IPS-20b (cell line): ENCODE measurements at regions not wholly inside any gene's neighbourhood (a gene's known extent, or its start where the extent isn't known, plus 50 kb on each side); places are given as distances from the start of the nearest gene placed in this dataset.

Experiments
- H3K27ac ChIP-seq: one replicate; pipeline ENCODE4 v1.5.1; 2013; ENCODE audit warnings: low read length
- H3K27me3 ChIP-seq: 2 replicates; pipeline ENCODE4 v1.6.1; 2013; ENCODE audit warnings: mild to moderate bottlenecking, low read length, inconsistent platforms; ENCODE audit not compliant: insufficient read depth
- H3K36me3 ChIP-seq: 2 replicates; pipeline ENCODE4 v1.6.1; 2013; ENCODE audit warnings: low read depth, mild to moderate bottlenecking, inconsistent platforms, low read length, moderate library complexity; ENCODE audit not compliant: insufficient read depth
- H3K4me1 ChIP-seq: 2 replicates; pipeline ENCODE4 v1.6.1; 2013; ENCODE audit warnings: mild to moderate bottlenecking, control low read depth, inconsistent platforms, low read length, moderate library complexity; ENCODE audit not compliant: insufficient read depth
- H3K4me3 ChIP-seq: 2 replicates; pipeline ENCODE4 v1.5.1; 2013; ENCODE audit warnings: mild to moderate bottlenecking, low read length, inconsistent platforms
- H3K9ac ChIP-seq: 2 replicates; pipeline ENCODE4 v1.6.1; 2013; ENCODE audit warnings: low read depth, mild to moderate bottlenecking, inconsistent platforms, low read length, moderate library complexity
- H3K9me3 ChIP-seq: 2 replicates; pipeline ENCODE4 v1.6.1; 2013; ENCODE audit warnings: mild to moderate bottlenecking, low read depth, low read length, inconsistent platforms; ENCODE audit not compliant: insufficient read depth

DNA sequence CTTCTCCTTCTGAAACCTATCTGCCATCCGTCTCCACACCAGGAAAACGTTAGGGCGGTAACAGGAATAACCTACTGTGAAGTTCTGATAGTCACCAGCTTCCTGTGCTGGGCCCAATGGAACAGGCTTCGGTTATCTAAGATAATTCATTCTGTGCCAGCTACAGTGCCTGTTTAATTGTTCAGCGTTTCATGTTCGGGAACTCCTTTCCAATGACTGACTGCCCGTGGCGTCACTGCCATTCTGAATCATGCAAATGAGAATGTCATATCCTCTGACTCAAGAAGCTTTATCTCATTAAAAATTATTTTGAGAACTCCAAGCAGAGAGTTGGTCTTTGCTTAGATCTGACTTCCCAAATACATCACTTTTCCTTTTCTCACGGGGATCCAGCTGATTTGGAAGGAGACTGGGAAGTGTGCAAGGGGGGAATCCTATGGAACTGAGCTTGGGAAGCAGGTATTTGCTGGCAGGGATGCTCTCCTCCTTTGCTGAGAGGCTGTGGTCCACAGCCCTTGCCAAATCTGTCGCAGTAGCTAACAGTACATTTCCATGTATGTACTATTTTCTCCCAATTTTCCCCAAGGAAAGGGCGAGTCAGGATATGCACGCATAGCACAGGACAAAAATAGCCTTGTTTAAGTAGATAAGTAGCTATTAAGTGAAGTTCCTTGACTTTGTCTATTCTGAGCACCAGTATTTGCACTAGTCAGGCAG, 358.7 kb downstream of the LTN1 start:
- Histone ChIP-seq H3K4me1 (no peaks in the 10 kb centered on the region), H3K4me3 (no peak overlapping the region), H3K9ac (no peak overlapping the region), H3K27ac (no peak overlapping the region), H3K9me3 (no peaks in the 10 kb centered on the region), H3K36me3 (no peaks in the 10 kb centered on the region), H3K27me3 (no peaks in the 10 kb centered on the region)

DNA sequence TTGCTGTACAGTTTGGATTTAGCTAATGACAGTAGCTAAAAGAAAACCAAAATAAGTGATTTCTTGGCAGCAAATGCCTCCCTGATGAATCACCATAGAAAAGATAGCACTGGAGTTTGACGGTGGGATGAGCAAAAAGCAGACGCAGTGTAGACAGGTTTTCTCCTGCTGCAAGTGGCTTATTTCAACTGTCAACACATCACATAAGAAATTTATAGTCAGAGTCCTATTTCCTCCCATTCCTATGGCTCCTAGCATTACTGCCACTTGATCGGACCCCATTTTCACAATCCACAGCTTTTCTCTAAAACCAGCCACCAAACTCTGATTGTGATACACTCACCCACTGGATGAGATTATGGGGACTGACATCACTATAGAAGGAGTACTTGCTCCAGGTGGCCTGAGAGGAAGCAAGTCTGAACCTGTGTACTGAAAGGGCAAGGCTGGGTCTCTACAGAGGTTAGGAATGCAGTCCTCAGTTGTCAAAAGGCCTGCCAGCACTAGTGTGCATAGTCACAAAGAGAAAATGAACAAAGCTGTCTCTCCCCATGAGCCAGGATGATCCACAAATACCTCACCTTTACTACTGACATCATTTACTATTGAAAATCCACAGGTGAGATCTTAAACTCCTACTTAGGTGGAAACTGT, 359.8 kb downstream of the LTN1 start:
- Histone ChIP-seq H3K36me3 (no peaks in the 10 kb centered on the region), H3K9ac (no peak overlapping the region), H3K4me3 (no peak overlapping the region), H3K27ac (no peak overlapping the region), H3K9me3 (no peaks in the 10 kb centered on the region), H3K4me1 (no peaks in the 10 kb centered on the region), H3K27me3 (no peaks in the 10 kb centered on the region)

DNA sequence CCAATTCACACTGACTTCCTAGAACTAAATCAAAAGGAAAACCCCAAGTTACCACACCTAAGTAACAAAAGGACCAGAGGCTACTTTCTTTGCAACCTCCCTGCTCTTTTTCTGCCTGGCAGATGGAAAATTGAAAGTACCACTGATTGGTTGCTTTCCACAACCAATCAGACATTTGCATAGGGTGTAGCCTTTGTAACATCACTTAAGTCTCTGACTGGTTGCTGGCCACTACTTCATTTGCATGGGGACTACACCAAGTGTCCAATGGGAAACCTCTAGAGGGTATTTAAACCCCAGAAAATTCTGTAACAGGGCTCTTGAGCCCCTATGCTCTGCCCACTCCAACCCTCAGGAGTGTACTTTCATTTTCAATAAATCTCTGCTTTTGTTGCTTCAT, 365.0 kb downstream of the LTN1 start:
- no peaks in the 10 kb centered on the region for H3K36me3 ChIP-seq
- H3K9me3 ChIP-seq: no peaks in the 10 kb centered on the region
- H3K27me3 ChIP-seq: no peaks in the 10 kb centered on the region
- no peak overlapping the region for H3K9ac ChIP-seq
- H3K4me1 ChIP-seq: no peaks in the 10 kb centered on the region
- no peak overlapping the region for H3K4me3 ChIP-seq
- H3K27ac ChIP-seq: no peak overlapping the region

DNA sequence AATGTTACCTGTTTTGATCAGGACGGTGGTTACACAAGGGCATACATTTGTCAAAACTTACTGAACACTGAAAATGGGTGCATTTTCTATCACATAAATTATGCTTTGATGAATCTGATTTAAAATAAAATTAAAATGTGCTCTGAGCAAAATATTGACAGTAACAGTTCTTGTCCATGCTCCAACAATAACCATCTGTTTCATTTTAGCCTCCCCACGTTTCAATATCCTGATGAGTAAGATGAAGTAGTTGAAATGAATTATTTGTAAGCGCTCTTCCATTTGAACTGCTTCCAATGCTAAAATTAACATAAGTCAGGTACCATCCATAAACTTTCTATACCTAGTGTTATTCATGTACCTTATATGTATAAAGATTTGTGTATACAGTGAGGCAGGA, 365.4 kb downstream of the LTN1 start:
- H3K9me3 ChIP-seq: no peaks in the 10 kb centered on the region
- H3K4me3 ChIP-seq: no peak overlapping the region
- no peaks in the 10 kb centered on the region for H3K4me1 ChIP-seq
- no peaks in the 10 kb centered on the region for H3K27me3 ChIP-seq
- no peak overlapping the region for H3K9ac ChIP-seq
- no peaks in the 10 kb centered on the region for H3K36me3 ChIP-seq
- H3K27ac ChIP-seq: no peak overlapping the region

DNA sequence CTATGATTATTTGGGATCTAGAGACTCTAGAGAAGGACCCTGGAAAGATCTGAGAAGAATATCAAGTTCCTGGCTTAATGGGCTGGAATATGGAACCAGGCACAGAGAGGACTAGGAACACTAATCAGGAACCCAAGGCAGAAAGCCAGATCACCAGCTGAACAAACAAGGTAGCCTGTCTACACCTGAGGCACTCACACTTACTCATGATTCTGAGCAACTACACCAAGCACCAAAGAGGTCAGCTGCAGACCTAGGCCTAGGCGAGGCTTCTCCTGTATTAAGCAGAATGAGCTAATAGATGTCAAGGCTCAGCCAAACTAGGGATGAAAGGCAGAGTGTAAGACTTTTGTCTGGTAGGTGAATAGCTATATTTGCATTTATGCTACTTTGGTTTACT, 368.1 kb downstream of the LTN1 start:
- no peak overlapping the region for H3K9ac ChIP-seq
- no peak overlapping the region for H3K27ac ChIP-seq
- H3K36me3 ChIP-seq: no peaks in the 10 kb centered on the region
- no peak overlapping the region for H3K4me3 ChIP-seq
- H3K27me3 ChIP-seq: no peaks in the 10 kb centered on the region
- no peaks in the 10 kb centered on the region for H3K9me3 ChIP-seq
- no peaks in the 10 kb centered on the region for H3K4me1 ChIP-seq

DNA sequence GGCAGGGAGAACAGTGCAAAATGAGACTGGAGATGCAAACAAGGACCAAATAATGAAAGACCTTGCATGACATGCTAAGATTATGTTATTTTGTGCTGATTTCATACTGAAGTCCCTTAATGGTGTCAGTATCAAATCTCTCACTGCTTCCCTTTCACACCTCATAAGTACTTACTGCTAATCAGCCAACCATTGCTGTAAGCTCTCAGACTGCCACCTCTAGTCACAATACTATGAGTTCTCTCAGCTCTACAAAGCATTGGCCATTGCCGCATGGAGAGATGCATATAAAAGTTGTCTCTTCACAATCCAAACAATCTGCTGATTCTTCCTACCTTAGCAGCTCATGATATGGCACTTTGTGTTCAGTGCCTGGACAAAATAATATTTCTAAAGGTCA, 375.4 kb downstream of the LTN1 start:
- H3K27ac ChIP-seq: no peak overlapping the region
- no peaks in the 10 kb centered on the region for H3K36me3 ChIP-seq
- H3K4me3 ChIP-seq: no peak overlapping the region
- H3K9me3 ChIP-seq: no peaks in the 10 kb centered on the region
- 0 out of 2 replicates have a peak, but pooled peaks cover 2% of the 10 kb centered on the region for H3K4me1 ChIP-seq
- H3K27me3 ChIP-seq: no peaks in the 10 kb centered on the region
- no peak overlapping the region for H3K9ac ChIP-seq

DNA sequence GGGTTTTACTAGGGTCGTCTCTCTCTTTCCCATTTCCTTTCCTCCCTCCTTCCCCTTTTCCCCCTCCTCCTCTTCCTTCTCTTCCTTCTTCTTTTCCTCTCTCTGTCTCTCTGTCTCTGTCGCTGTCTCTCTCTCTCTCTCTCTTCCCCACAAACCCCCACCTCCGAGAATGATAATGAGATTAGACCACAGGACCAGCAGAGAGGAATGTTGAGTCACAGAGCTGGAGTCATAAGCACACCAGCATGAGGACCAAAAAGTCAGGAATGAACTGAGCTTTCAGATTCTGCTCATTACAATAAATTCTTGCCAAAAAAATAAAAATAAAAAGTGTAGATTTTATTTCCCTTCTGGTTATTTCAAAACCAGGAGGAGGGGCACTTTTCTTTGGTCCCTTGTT, 377.4 kb downstream of the LTN1 start:
- no peaks in the 10 kb centered on the region for H3K9me3 ChIP-seq
- no peak overlapping the region for H3K9ac ChIP-seq
- 0 out of 2 replicates have a peak, but pooled peaks cover 2% of the 10 kb centered on the region for H3K4me1 ChIP-seq
- no peak overlapping the region for H3K27ac ChIP-seq
- no peaks in the 10 kb centered on the region for H3K36me3 ChIP-seq
- no peaks in the 10 kb centered on the region for H3K27me3 ChIP-seq
- no peak overlapping the region for H3K4me3 ChIP-seq

DNA sequence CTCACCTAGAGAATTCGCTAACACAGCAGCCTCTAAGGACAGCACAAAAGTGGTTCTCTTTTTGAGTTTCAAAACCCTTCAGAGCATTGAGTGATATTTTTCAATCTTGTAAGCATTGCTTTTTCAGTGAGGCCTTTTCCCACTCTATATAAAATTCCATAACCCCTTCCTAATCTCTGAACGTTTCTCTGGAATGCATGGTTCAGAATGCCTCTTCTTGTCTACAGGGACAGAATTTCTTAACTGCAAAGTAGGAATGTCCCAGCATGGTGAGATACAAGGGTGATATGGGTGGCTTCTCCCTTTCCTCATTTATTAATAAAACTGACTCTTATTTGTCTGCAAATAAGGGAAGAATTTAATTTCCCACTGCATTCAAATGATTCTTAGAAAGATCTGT, 377.9 kb downstream of the LTN1 start:
- Histone ChIP-seq H3K9me3 (no peaks in the 10 kb centered on the region), H3K9ac (no peak overlapping the region), H3K27ac (no peak overlapping the region), H3K27me3 (no peaks in the 10 kb centered on the region), H3K4me3 (no peak overlapping the region), H3K4me1 (0 out of 2 replicates have a peak, but pooled peaks cover 2% of the 10 kb centered on the region), H3K36me3 (no peaks in the 10 kb centered on the region)

DNA sequence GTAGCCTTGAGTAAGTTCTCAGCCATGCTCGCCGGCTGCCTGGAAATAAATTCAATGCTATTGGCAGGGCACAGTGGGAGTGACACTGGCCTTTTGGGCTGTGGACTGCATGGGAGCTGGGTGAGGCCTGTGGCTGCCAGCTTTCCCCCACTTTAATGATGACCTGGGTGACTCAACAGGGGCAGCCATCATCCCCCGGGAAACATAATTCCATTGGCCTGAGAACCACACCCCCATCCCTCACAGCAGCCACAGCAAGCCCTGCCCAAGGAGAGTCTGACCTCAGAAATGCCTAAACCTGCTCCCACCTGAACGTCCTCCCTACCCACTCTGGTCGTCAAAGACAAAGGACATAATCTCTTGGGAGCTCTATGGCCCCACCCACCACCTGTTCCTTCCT, 384.0 kb downstream of the LTN1 start:
- H3K9me3 ChIP-seq: no peaks in the 10 kb centered on the region
- no peak overlapping the region for H3K27ac ChIP-seq
- no peak overlapping the region for H3K4me3 ChIP-seq
- no peak overlapping the region for H3K9ac ChIP-seq
- no peaks in the 10 kb centered on the region for H3K4me1 ChIP-seq
- no peaks in the 10 kb centered on the region for H3K36me3 ChIP-seq
- no peaks in the 10 kb centered on the region for H3K27me3 ChIP-seq

DNA sequence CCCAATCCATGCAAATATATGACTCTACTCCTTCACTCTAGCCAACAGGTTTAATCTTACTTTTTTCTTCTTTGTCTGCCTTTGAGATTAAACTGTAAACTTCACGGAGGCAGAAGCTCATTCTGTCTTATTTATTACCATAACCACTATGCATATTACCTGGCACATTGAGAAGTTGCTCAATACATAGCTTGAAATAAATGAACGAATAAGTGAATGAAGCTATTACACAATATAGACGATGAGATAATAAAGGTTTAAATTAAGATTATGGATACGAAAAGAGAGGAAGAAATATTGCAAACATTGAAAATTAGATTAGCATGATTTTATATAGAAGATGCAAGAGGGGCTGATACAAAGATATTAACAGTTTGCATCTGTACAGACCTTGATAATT, 385.1 kb downstream of the LTN1 start:
- Histone ChIP-seq H3K9me3 (0 out of 2 replicates have a peak, but pooled peaks cover 2% of the 10 kb centered on the region), H3K4me3 (no peak overlapping the region), H3K4me1 (no peaks in the 10 kb centered on the region), H3K36me3 (no peaks in the 10 kb centered on the region), H3K27me3 (no peaks in the 10 kb centered on the region), H3K9ac (no peak overlapping the region), H3K27ac (no peak overlapping the region)

DNA sequence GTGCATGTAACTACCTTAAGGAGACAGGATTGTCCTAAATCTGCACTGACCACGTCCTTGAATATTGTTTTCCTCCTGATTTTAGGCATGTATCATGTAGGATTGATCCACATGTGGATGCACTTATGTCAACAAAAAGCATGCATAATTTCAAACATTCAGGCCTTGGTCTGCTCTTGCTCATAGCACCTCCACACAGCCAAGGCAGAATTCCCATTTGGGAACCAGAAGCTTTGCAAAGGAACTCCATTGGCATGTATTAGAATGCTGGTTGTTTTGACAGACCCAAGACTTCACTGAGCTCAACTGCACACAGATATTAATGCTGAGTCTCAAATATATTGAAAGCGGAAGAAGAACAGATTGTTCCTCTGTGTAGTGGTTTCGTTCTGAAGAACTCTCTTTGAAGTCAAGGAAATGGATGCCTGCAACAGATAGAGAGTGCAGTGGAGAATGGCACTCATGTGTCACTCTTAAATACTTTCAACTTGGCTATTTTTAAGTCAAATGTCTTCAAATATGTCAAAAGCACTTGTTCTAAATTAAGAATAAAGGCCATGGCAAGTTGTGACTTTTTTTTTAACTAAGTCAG, 387.6 kb downstream of the LTN1 start:
- no peak overlapping the region for H3K27ac ChIP-seq
- peaks cover 17% of the 10 kb centered on the region; the same call in 1 of the 2 replicates for H3K9me3 ChIP-seq
- no peaks in the 10 kb centered on the region for H3K27me3 ChIP-seq
- no peaks in the 10 kb centered on the region for H3K36me3 ChIP-seq
- H3K9ac ChIP-seq: no peak overlapping the region
- no peaks in the 10 kb centered on the region for H3K4me1 ChIP-seq
- no peak overlapping the region for H3K4me3 ChIP-seq

DNA sequence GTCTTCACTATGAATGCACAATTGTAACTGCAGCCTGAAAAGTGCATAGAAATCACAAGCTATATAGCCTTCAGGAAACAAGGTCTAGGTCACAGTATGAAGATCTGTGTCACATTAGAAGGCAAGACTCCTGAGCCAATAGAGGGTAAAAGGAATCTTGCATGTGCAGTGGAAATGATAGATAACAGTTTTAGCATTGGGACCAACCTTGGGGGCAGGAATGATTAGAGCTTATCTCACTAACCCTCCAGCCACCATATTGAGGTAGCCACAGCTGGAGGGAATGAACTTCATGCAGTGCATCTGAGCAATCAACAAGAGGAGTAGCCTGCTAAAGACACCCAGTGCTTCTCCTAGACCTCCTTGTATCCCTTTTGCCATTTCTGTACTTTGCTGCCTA, 390.1 kb downstream of the LTN1 start:
- H3K4me1 ChIP-seq: no peaks in the 10 kb centered on the region
- H3K27me3 ChIP-seq: no peaks in the 10 kb centered on the region
- no peak overlapping the region for H3K4me3 ChIP-seq
- no peak overlapping the region for H3K27ac ChIP-seq
- H3K9ac ChIP-seq: no peak overlapping the region
- H3K36me3 ChIP-seq: no peaks in the 10 kb centered on the region
- H3K9me3 ChIP-seq: peaks cover 24% of the 10 kb centered on the region
